Neural progenitor cell (in vitro differentiated cells): ENCODE measurements at regions not wholly inside any gene's neighbourhood (a gene's known extent, or its start where the extent isn't known, plus 50 kb on each side); places are given as distances from the start of the nearest gene placed in this dataset.

ENCODE experiments used
- EZH2 ChIP-seq: fragments of 200-600 bp; sonication (generic); IDR thresholded peaks from 2 replicates; pipeline ENCODE4 v1.6.1; 2017; ENCODE audit warnings: antibody characterized with exemption, mild to moderate bottlenecking, moderate library complexity
- TF ChIP-seq, protein P1 (sequence below): fragments of 200-600 bp; sonication (generic); IDR thresholded peaks from 2 replicates; pipeline ENCODE4 v1.5.1; 2017; ENCODE audit warnings: antibody characterized with exemption, mild to moderate bottlenecking

DNA sequence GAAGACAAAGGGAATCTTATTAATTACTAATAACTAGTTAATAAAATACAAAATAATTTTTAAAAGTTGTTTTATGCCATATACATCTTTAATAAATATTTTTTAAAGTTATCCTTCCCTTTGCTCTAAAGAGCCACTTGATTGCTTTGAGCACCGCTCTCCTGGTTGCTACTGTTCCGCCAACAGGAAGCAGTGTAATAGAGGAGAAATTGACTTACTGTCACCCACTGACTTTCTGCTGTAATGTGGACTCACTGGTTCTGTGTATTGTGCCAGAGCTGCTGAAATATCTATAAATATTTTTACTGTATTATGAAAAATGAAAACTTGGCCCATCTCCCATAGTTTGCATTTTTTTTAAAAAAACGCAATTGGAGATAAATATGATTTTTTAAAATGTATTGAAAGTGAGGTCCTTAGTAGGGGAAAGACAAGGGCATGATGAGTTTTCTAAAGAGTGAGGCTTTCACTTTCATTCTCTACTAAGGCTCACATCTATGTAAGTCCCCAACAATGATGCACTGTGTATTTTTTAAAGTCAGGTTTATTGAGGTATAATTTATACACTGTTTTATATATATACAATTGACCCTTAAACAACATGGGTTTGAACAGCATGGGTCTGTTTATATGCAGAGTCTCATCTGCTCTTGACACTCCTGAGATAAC is 100.5 kb downstream of the NPY start:
- TF ChIP-seq, protein P1, sequence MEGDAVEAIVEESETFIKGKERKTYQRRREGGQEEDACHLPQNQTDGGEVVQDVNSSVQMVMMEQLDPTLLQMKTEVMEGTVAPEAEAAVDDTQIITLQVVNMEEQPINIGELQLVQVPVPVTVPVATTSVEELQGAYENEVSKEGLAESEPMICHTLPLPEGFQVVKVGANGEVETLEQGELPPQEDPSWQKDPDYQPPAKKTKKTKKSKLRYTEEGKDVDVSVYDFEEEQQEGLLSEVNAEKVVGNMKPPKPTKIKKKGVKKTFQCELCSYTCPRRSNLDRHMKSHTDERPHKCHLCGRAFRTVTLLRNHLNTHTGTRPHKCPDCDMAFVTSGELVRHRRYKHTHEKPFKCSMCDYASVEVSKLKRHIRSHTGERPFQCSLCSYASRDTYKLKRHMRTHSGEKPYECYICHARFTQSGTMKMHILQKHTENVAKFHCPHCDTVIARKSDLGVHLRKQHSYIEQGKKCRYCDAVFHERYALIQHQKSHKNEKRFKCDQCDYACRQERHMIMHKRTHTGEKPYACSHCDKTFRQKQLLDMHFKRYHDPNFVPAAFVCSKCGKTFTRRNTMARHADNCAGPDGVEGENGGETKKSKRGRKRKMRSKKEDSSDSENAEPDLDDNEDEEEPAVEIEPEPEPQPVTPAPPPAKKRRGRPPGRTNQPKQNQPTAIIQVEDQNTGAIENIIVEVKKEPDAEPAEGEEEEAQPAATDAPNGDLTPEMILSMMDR = no peak
- TF ChIP-seq EZH2 = no peak
